ACC112 (cell line): ENCODE measurements at regions not wholly inside any gene's neighbourhood (a gene's known extent, or its start where the extent isn't known, plus 50 kb on each side); places are given as distances from the start of the nearest gene placed in this dataset.

ENCODE experiments used
- H2AFZ ChIP-seq: fragments of 200-600 bp; sonication (generic); one replicate; pipeline ENCODE4 v1.6.0; 2017; ENCODE audit warnings: antibody characterized with exemption, low read length; ENCODE audit not compliant: unreplicated experiment
- H3K27ac ChIP-seq: fragments of 200-600 bp; sonication (generic); 2 replicates; pipeline ENCODE4 v1.5.1; 2014; ENCODE audit warnings: low read depth, mild to moderate bottlenecking, antibody characterized with exemption, low read length, moderate library complexity
- H3K27me3 ChIP-seq: fragments of 200-600 bp; sonication (generic); 2 replicates; pipeline ENCODE4 v1.6.1; 2014; ENCODE audit warnings: mild to moderate bottlenecking, antibody characterized with exemption, low read length, moderate library complexity, mixed read lengths; ENCODE audit not compliant: insufficient read depth
- H3K36me3 ChIP-seq: fragments of 200-600 bp; sonication (generic); 2 replicates; pipeline ENCODE4 v1.6.1; 2016; ENCODE audit warnings: mild to moderate bottlenecking, antibody characterized with exemption, low read length, moderate library complexity, mixed read lengths; ENCODE audit not compliant: insufficient read depth
- H3K4me1 ChIP-seq: fragments of 200-600 bp; sonication (generic); one replicate; pipeline ENCODE4 v1.6.1; 2016; ENCODE audit warnings: low read length, mixed read lengths; ENCODE audit not compliant: insufficient read depth, unreplicated experiment, control insufficient read depth
- H3K4me3 ChIP-seq: fragments of 200-600 bp; sonication (generic); 2 replicates; pipeline ENCODE4 v1.5.1; 2014; ENCODE audit warnings: mild to moderate bottlenecking, low read depth, low read length
- H3K79me2 ChIP-seq: fragments of 200-600 bp; sonication (generic); one replicate; pipeline ENCODE4 v1.6.0; 2016; ENCODE audit warnings: low read length; ENCODE audit not compliant: control insufficient read depth, unreplicated experiment, insufficient read depth

GRCh38 chr18:73944715-73945114, 202.9 kb downstream of the FBXO15 start:
- Histone ChIP-seq H3K79me2 (no peaks in the 10 kb centered on the region), H3K27ac (no peak overlapping the region), H3K36me3 (no peaks in the 10 kb centered on the region), H3K27me3 (peaks cover 15% of the 10 kb centered on the region; the same call in 1 of the 2 replicates), H2AFZ (no peak overlapping the region), H3K4me1 (no peaks in the 10 kb centered on the region), H3K4me3 (no peak overlapping the region)

GRCh38 chr18:73943763-73944162, 203.9 kb downstream of the FBXO15 start:
- H3K36me3 ChIP-seq = no peaks in the 10 kb centered on the region
- no peaks in the 10 kb centered on the region for H3K4me1 ChIP-seq
- no peaks in the 10 kb centered on the region for H3K79me2 ChIP-seq
- H3K27ac ChIP-seq = no peak overlapping the region
- H3K27me3 ChIP-seq = peaks cover 16% of the 10 kb centered on the region; the same call in 1 of the 2 replicates
- no peak overlapping the region for H3K4me3 ChIP-seq
- H2AFZ ChIP-seq = no peak overlapping the region

DNA sequence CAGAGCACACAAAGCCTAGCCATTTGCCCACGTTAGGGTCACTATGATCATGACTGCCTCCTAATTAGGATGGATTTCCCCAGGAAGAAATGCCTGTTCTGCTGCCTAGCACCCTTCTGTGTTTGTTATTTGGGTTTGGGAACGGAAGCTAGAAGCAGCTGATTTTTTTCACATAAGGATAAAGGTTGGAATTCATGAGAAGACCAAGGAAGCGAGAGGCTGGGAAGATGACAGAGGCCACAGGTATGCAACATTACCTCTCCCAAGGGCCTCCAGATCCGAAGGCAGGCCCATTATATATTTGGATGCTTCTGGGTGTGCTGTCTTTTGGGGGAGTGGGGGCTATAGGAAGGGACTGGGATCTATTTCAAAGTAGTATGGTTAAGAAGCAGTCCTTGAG, 204.7 kb downstream of the FBXO15 start:
- H3K36me3 ChIP-seq = no peaks in the 10 kb centered on the region
- H3K4me1 ChIP-seq = no peaks in the 10 kb centered on the region
- H3K79me2 ChIP-seq = no peaks in the 10 kb centered on the region
- no peak overlapping the region for H3K27ac ChIP-seq
- no peak overlapping the region for H3K4me3 ChIP-seq
- no peak overlapping the region for H2AFZ ChIP-seq
- H3K27me3 ChIP-seq = peaks cover 24% of the 10 kb centered on the region; the same call in 1 of the 2 replicates

DNA sequence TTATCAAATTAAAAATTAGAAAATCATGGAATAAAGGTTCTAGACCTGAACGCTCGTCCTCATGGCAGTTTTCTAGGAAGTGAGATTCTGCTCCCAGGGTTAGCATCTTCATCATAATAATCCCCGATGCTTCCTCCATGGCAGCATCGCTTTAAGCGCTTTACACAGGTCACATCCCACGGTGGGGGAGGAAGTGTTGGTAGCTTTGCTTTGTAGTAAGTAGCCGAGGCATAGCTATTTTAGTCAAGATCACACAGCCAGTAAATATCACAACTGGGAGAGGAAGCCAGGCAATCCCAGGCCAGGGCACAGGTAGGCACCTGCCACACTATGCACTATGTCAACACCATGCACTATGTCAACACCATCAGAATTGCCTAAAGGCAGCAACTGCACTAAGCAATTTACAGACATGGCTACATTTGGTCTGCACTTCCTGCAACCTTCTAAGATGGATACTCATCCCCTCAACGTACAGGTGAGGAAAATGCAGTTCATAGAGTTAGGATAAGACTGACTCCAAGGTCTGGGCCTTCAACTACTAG, 205.5 kb downstream of the FBXO15 start:
- Histone ChIP-seq H3K79me2 (no peaks in the 10 kb centered on the region), H2AFZ (no peak overlapping the region), H3K4me3 (no peak overlapping the region), H3K4me1 (no peaks in the 10 kb centered on the region), H3K27ac (no peak overlapping the region), H3K36me3 (no peaks in the 10 kb centered on the region), H3K27me3 (peaks cover 32% of the 10 kb centered on the region)

- Histone ChIP-seq H2AFZ (no peak overlapping the region), H3K4me1 (no peaks in the 10 kb centered on the region), H3K4me3 (no peak overlapping the region), H3K36me3 (no peaks in the 10 kb centered on the region), H3K27ac (no peak overlapping the region), H3K27me3 (peaks cover 34% of the 10 kb centered on the region), H3K79me2 (no peaks in the 10 kb centered on the region)
These were observed 206.9 kb downstream of the FBXO15 start for GRCh38 chr18:73940721-73941120.

GRCh38 chr18:73939391-73939790, 208.2 kb downstream of the FBXO15 start:
- H3K4me1 ChIP-seq = no peaks in the 10 kb centered on the region
- H3K27me3 ChIP-seq = peaks cover 34% of the 10 kb centered on the region
- H3K36me3 ChIP-seq = no peaks in the 10 kb centered on the region
- H3K79me2 ChIP-seq = no peaks in the 10 kb centered on the region
- H2AFZ ChIP-seq = no peak overlapping the region
- H3K4me3 ChIP-seq = no peak overlapping the region
- H3K27ac ChIP-seq = no peak overlapping the region

GRCh38 chr18:73933685-73934084, 213.9 kb downstream of the FBXO15 start:
- H3K4me3 ChIP-seq = no peak overlapping the region

GRCh38 chr18:73932976-73933375, 214.7 kb downstream of the FBXO15 start:
- H3K4me1 ChIP-seq = no peaks in the 10 kb centered on the region
- H3K36me3 ChIP-seq = no peaks in the 10 kb centered on the region
- H3K27ac ChIP-seq = no peak overlapping the region
- H3K79me2 ChIP-seq = no peaks in the 10 kb centered on the region
- H3K4me3 ChIP-seq = no peak overlapping the region
- H3K27me3 ChIP-seq = peaks cover 15% of the 10 kb centered on the region
- no peak overlapping the region for H2AFZ ChIP-seq

More at GRCh38 chr18:73933685-73934084, 213.9 kb downstream of the FBXO15 start:
- no peak overlapping the region for H2AFZ ChIP-seq
- H3K4me1 ChIP-seq = no peaks in the 10 kb centered on the region
- H3K27ac ChIP-seq = no peak overlapping the region
- peaks cover 18% of the 10 kb centered on the region for H3K27me3 ChIP-seq
- H3K79me2 ChIP-seq = no peaks in the 10 kb centered on the region
- no peaks in the 10 kb centered on the region for H3K36me3 ChIP-seq

- Histone ChIP-seq H3K36me3 (no peaks in the 10 kb centered on the region), H3K4me1 (no peaks in the 10 kb centered on the region), H3K27me3 (peaks cover 8% of the 10 kb centered on the region; the same call in 1 of the 2 replicates), H3K27ac (no peak overlapping the region), H2AFZ (no peak overlapping the region), H3K79me2 (no peaks in the 10 kb centered on the region), H3K4me3 (no peak overlapping the region)
These were observed 220.1 kb downstream of the FBXO15 start for GRCh38 chr18:73927496-73927895.

GRCh38 chr18:73924836-73925235, 222.8 kb downstream of the FBXO15 start:
- peaks cover 17% of the 10 kb centered on the region for H3K27me3 ChIP-seq
- no peak overlapping the region for H3K4me3 ChIP-seq
- no peaks in the 10 kb centered on the region for H3K79me2 ChIP-seq
- H3K27ac ChIP-seq = no peak overlapping the region
- H3K36me3 ChIP-seq = no peaks in the 10 kb centered on the region
- no peaks in the 10 kb centered on the region for H3K4me1 ChIP-seq
- H2AFZ ChIP-seq = no peak overlapping the region

- Histone ChIP-seq H3K27ac (no peak overlapping the region), H3K4me1 (no peaks in the 10 kb centered on the region), H3K79me2 (no peaks in the 10 kb centered on the region), H3K27me3 (peaks cover 21% of the 10 kb centered on the region), H2AFZ (no peak overlapping the region), H3K36me3 (no peaks in the 10 kb centered on the region), H3K4me3 (no peak overlapping the region)
These were observed 223.3 kb downstream of the FBXO15 start for GRCh38 chr18:73924307-73924706.
